Nephron (organoid): ENCODE measurements at regions not wholly inside any gene's neighbourhood (a gene's known extent, or its start where the extent isn't known, plus 50 kb on each side); places are given as distances from the start of the nearest gene placed in this dataset.
A peak's percentile ranks its signal among the peaks of the same experiment; 100 is the strongest.

ENCODE experiments used
- H3K27ac Mint-ChIP-seq, 3 experiments: 2 replicates each; pipeline ENCODE4 v1.8.0; 2020; ENCODE audit warnings: mixed read lengths in 3 of 3, mild to moderate bottlenecking in 2 of 3, moderate library complexity in 1 of 3
- H3K27me3 Mint-ChIP-seq: 2 replicates; pipeline ENCODE4 v1.8.0; 2021; ENCODE audit warnings: low read depth, mild to moderate bottlenecking, moderate library complexity, mixed read lengths
- H3K36me3 Mint-ChIP-seq: 2 replicates; pipeline ENCODE4 v1.8.0; 2020; ENCODE audit warnings: low read depth, mixed read lengths
- H3K4me1 Mint-ChIP-seq: 2 replicates; pipeline ENCODE4 v1.8.0; 2020; ENCODE audit warnings: mixed read lengths
- H3K4me3 Mint-ChIP-seq, 3 experiments: 2 replicates each; pipeline ENCODE4 v1.8.0; 2020; ENCODE audit warnings: mild to moderate bottlenecking in 3 of 3, mixed read lengths in 3 of 3, moderate library complexity in 2 of 3
- H3K9me3 Mint-ChIP-seq: 2 replicates; pipeline ENCODE4 v1.8.0; 2020; ENCODE audit warnings: mixed read lengths
- CTCF ChIP-seq, 3 experiments: fragments of 200-600 bp; sonication (generic); IDR thresholded peaks; one replicate each; pipeline ENCODE4 v1.5.0; 2021; ENCODE audit warnings: antibody characterized with exemption in 3 of 3; ENCODE audit not compliant: unreplicated experiment in 3 of 3

GRCh38 chr5:109992264-109992915 lies 302.7 kb downstream of the MAN2A1 start:
- H3K27ac Mint-ChIP-seq, result no peak overlapping the region

GRCh38 chr5:109994135-109994534 lies 304.4 kb downstream of the MAN2A1 start:
- no peak for TF ChIP-seq CTCF (IDR thresholded peaks at IDR 0.05; ENCODE audit: unreplicated experiment in 3 of 3)
- H3K9me3 Mint-ChIP-seq, result no peaks in the 10 kb centered on the region
- no peak overlapping the region for H3K27ac Mint-ChIP-seq
- no peak overlapping the region for H3K4me3 Mint-ChIP-seq
- no peaks in the 10 kb centered on the region for H3K27me3 Mint-ChIP-seq
- H3K4me1 Mint-ChIP-seq, result peaks cover 8% of the 10 kb centered on the region
- H3K36me3 Mint-ChIP-seq, result no peaks in the 10 kb centered on the region

More at GRCh38 chr5:109992264-109992915, 302.7 kb downstream of the MAN2A1 start:
- no peak overlapping the region for H3K4me3 Mint-ChIP-seq
- peaks cover 11% of the 10 kb centered on the region for H3K4me1 Mint-ChIP-seq
- no peaks in the 10 kb centered on the region for H3K36me3 Mint-ChIP-seq
- H3K9me3 Mint-ChIP-seq, result no peaks in the 10 kb centered on the region
- TF ChIP-seq CTCF (IDR thresholded peaks at IDR 0.05; ENCODE audit: unreplicated experiment in 3 of 3), result no peak
- H3K27me3 Mint-ChIP-seq, result no peaks in the 10 kb centered on the region

GRCh38 chr5:109996246-109996645 lies 306.5 kb downstream of the MAN2A1 start:
- Mint-ChIP-seq H3K36me3 (no peaks in the 10 kb centered on the region), H3K4me3 (no peak overlapping the region)
- no peak for TF ChIP-seq CTCF (IDR thresholded peaks at IDR 0.05; ENCODE audit: unreplicated experiment in 3 of 3)

GRCh38 chr5:109997161-109997560 lies 307.4 kb downstream of the MAN2A1 start:
- no peaks in the 10 kb centered on the region for H3K36me3 Mint-ChIP-seq
- H3K4me3 Mint-ChIP-seq, result no peak overlapping the region
- H3K9me3 Mint-ChIP-seq, result no peaks in the 10 kb centered on the region
- H3K27ac Mint-ChIP-seq, result peak overlapping the region in 1 of 3 experiments; percentile 54
- H3K4me1 Mint-ChIP-seq, result peaks cover 8% of the 10 kb centered on the region
- no peaks in the 10 kb centered on the region for H3K27me3 Mint-ChIP-seq
- TF ChIP-seq CTCF (IDR thresholded peaks at IDR 0.05; ENCODE audit: unreplicated experiment in 3 of 3), result no peak

More at GRCh38 chr5:109996246-109996645, 306.5 kb downstream of the MAN2A1 start:
- no peaks in the 10 kb centered on the region for H3K9me3 Mint-ChIP-seq
- H3K27ac Mint-ChIP-seq, result peak overlapping the region in 1 of 3 experiments; percentile 54
- no peaks in the 10 kb centered on the region for H3K27me3 Mint-ChIP-seq
- H3K4me1 Mint-ChIP-seq, result peaks cover 8% of the 10 kb centered on the region

- Mint-ChIP-seq H3K36me3 (no peaks in the 10 kb centered on the region), H3K27me3 (no peaks in the 10 kb centered on the region), H3K9me3 (no peaks in the 10 kb centered on the region), H3K4me3 (no peak overlapping the region), H3K4me1 (peaks cover 8% of the 10 kb centered on the region), H3K27ac (peak overlapping the region in 1 of 3 experiments; percentile 50)
- no peak for TF ChIP-seq CTCF (IDR thresholded peaks at IDR 0.05; ENCODE audit: unreplicated experiment in 3 of 3)
These were observed 308.5 kb downstream of the MAN2A1 start for GRCh38 chr5:109998208-109998607.

- Mint-ChIP-seq H3K4me1 (peaks cover 8% of the 10 kb centered on the region), H3K27me3 (no peaks in the 10 kb centered on the region), H3K9me3 (no peaks in the 10 kb centered on the region), H3K4me3 (no peak overlapping the region), H3K36me3 (no peaks in the 10 kb centered on the region), H3K27ac (no peak overlapping the region)
- no peak for TF ChIP-seq CTCF (IDR thresholded peaks at IDR 0.05; ENCODE audit: unreplicated experiment in 3 of 3)
These were observed 309.0 kb downstream of the MAN2A1 start for GRCh38 chr5:109998726-109999125.
